ENCODE measurements at regions not wholly inside any gene's neighbourhood (a gene's known extent, or its start where the extent isn't known, plus 50 kb on each side); places are given as distances from the start of the nearest gene placed in this dataset.

DNA sequence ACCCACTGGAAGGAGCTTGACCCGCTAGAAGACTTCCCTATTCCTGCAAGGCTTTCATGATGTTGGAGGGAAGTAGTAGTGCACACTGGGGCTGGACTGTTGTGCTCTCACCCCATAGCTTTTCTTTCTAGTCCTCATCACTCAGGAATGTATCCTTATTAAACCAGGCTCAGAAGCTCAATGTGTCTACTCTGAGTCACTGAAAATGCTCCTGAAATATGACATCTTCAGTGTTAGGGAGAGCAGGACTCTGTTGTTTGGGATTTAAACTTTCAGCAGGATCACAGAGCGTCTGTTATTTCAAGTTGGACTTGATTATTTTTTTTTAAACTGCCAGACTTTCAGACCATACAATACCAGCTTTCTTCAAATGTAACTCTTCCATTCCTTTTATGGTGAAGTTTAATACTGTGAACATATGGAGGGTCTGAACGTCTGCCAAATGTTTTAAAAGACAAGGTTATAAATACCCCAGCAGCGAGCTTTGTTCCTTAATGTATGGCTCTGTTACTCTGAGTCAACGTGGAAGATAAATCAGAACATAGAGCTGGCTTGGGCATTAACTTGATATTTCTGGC lies 257.5 kb downstream of the CDH11 start:
- Histone ChIP-seq H4K20me1 (ENCODE audit: control insufficient read depth, insufficient read depth) (no peaks in the 10 kb centered on the region), H3K27ac (ENCODE audit: control insufficient read depth, insufficient read depth) (no peak overlapping the region), H3K4me2 (ENCODE audit: control insufficient read depth, insufficient read depth) (no peak overlapping the region), H3K9ac (ENCODE audit: control insufficient read depth, insufficient read depth, low read length) (no peak overlapping the region), H3K4me3 (no peak overlapping the region), H3K36me3 (ENCODE audit: control insufficient read depth in 2 of 2, insufficient read depth in 2 of 2, low read length in 1 of 2) (no peaks in the 10 kb centered on the region), H3K4me1 (ENCODE audit: control insufficient read depth, insufficient read depth, low read length) (no peaks in the 10 kb centered on the region), H3K9me3 (replicated peaks; ENCODE audit: control insufficient read depth, insufficient read depth, low read length) (no peaks in the 10 kb centered on the region), H3K27me3 (replicated peaks in 1 of 2; ENCODE audit: control insufficient read depth in 2 of 2, insufficient read depth in 2 of 2, low read length in 1 of 2) (no peaks in the 10 kb centered on the region), H2AFZ (ENCODE audit: control insufficient read depth, low read depth, low read length) (no peak overlapping the region), H3K79me2 (ENCODE audit: control insufficient read depth, insufficient read depth, low read length) (no peaks in the 10 kb centered on the region)
- DNase-seq (ENCODE audit: low read depth, low spot score), result no peak
- ATAC-seq, result no peak
- ChIA-PET CTCF (no interaction called here), SMC1A (ENCODE audit: uncharacterized antibody, unreplicated experiment) (interaction anchor here (0.9 to 1.1 kb wide), 2 partner anchors 27 to 37 kb away, joined by 3 read pairs; no protein-coding TSS in a partner anchor), POLR2A (interaction anchor here (1.0 kb wide), 1 partner anchor 34 kb away, joined by 3 read pairs; no protein-coding TSS in a partner anchor), RAD21 (ENCODE audit: unreplicated experiment) (interaction anchor here (0.8 to 1.2 kb wide), 5 partner anchors 14 to 250 kb away, joined by 3 to 4 read pairs (median 4); no protein-coding TSS in a partner anchor)
- in situ Hi-C loops (cut with MboI), result no loop called here
- TF ChIP-seq NR2F1 (conservative IDR thresholded peaks at IDR 0.05) (no peak), ZNF592 (IDR thresholded peaks at IDR 0.05) (no peak), ZSCAN29 (IDR thresholded peaks at IDR 0.05) (no peak), NKRF (conservative IDR thresholded peaks at IDR 0.05) (no peak), ZNF384 (IDR thresholded peaks at IDR 0.05; ENCODE audit: borderline replicate concordance, low read depth, low read length) (no peak), POLR2AphosphoS5 (IDR thresholded peaks at IDR 0.05; ENCODE audit: low read length) (no peak), ZNF217 (IDR thresholded peaks at IDR 0.05) (no peak), GATAD2B (conservative IDR thresholded peaks at IDR 0.05; ENCODE audit: low read depth) (no peak), RELA (IDR thresholded peaks at IDR 0.05; ENCODE audit: borderline replicate concordance, partially characterized antibody) (no peak), TARDBP (IDR thresholded peaks at IDR 0.05; ENCODE audit: borderline replicate concordance) (no peak)
- 3% methylated on average over 5 of the region's 5 CpGs for WGBS (ENCODE audit: insufficient coverage, insufficient replicate concordance, low lambda C conversion rate, missing lambda C conversion rate)
- FAIRE-seq, result no peak
- intact Hi-C loops (cut with micrococcal nuclease; ENCODE audit: unreplicated experiment), result no loop called here
- BruUV-seq (replicated peaks), result no TSS peak
